Glomerular endothelial cell (primary cell): ENCODE measurements at regions not wholly inside any gene's neighbourhood (a gene's known extent, or its start where the extent isn't known, plus 50 kb on each side); places are given as distances from the start of the nearest gene placed in this dataset.
A peak's percentile ranks its signal among the peaks of the same experiment; 100 is the strongest.
"Not testable (repeated sequence)": the region's sequence is repeated elsewhere in the genome, so short reads cannot be mapped to it uniquely, and the experiment has no call there.

Source experiments
- DNase-seq: peaks from one replicate; pipeline ENCODE4 v3.0.0-alpha.2; 2011; ENCODE audit warnings: low read depth, low spot score; ENCODE audit errors: extremely low read depth

DNA sequence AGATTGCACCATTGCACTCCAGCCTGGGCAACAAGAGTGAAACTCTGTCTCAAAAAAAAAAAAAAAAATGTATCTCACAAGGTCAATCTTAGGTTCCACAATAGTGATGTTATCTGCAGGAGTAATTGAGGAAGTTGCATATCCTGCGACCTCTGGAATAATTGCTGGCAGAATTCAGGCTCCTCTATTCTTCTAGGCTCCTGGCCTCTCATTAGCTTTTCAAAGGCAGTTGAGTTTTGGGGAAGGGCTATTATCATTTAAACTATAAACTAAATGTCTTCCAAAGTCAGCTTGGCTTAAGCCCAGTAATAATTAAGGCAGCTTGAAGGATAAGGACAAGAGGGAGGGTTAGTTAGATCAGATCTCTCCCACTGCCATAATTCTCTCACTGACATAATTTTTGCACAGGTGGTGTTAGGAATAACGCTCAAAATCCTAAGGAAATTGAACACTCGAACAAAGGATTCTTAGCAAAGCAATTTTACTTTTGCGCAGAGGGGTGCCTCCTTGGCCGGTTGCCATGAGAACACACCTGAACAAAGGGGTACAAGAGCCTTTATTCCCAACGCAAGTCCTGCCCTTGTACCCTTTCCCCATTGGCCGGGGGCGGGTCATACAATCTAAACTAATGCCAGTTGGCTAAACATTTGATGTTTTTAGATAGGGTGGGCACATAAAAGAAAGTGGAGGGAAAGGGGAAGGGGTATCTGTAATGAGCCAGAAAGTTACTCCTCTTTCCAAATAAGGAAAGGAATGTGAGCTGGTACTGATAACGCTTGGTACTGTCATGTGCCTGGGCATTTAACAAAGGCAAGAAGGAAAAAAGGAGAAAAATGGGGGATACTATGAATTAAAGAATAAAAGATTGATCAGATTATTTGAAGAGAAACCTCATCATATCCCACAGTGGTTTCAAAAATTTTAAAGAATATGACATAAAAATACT lies 106.4 kb upstream of the CCNG1 start:
- no peak for DNase-seq

DNA sequence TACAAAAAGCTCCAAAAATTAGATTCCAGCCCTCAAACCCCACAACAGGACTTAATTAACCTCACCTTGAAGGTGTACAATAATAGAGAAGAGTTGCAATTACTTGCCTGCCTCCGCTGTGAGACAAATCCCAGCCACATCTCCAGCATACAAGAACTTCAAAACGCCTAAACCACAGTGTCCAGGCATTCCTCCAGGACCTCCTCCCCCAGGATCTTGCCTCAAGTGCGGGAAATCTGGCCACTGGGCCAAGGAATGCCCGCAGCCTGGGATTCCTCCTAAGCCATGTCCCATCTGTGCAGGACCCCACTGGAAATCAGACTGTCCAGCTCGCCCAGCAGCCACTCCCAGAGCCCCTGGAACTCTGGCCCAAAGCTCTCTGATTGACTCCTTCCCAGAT lies 101.3 kb upstream of the CCNG1 start:
- DNase-seq, result not testable (repeated sequence)

DNA sequence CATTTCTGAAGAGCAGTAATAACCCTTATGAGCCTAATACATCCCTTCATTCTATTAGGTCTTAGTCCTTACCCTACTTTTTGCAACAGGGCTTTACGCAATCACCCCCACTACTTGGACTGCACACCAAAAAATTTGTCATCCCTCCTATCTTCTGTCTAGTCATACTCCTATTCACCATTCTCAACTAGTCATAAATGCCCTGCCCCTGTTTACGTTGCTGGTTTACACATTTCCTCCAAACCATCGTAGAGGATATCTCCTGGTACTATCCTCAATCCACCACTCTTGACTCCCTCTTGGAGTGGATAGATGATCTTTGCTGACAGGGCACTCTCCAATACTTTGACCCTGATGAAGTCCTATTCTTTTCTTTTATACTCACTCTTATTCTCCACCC lies 98.2 kb upstream of the CCNG1 start:
- no peak for DNase-seq

DNA sequence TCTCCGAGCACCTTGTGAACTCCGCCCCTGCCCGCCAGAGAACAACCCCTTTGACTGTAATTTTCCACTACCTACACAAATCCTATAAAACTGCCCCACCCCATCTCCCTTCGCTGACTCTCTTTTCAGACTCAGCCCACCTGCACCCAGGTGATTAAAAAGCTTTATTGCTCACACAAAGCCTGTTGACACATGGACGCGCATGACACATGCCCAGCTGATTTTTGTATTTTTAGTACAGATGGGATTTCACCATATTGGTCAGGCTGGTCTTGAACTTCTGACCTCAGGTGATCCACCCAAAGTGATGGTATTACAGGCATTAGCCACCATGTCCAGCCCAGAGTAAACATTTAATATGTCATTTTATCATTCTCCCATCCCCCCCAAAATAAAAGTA lies 97.0 kb upstream of the CCNG1 start:
- not testable (repeated sequence) for DNase-seq

DNA sequence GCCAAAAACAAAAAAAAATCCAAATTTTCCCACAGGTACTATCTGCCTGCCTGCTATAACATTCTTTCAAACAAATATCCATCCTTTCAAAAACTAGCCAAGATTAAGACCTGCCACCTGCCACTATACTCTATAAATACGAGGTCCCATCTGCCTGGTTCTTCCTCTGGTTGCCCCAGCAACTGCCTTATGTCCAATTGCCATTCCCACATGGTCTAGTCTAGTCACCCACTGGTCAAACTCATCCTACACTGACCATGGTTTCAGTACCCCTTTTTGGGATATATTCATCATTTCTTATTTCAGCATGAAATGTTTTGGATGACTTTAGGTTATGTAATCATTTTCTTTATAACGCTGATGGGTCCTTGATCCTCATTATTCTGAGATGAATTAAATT lies 95.1 kb upstream of the CCNG1 start:
- DNase-seq, result no peak

- DNase-seq, result no peak
Observed at GRCh38 chr5:163345216-163345615, 92.2 kb upstream of the CCNG1 start.

DNA sequence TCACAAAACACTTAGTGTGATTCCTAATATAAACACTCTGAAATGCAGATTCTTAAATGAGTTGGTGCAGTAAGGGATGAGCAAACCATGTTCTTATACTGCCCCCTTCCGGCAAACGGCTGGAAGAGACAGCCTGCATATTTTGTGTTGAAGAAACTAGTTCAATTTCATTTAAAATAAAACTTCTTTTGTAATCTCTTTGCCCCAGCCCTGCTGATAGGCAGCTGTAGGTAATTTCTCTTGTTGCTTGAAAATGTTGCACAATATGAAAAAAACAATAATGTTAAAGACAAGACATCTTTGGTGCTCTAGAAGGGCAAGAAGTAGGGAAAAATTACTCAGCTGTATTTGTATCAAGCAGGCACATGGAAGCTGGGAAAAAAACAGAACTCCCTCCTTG lies 89.7 kb upstream of the CCNG1 start:
- peak; percentile 22 for DNase-seq

GRCh38 chr5:163350083-163350482 lies 87.3 kb upstream of the CCNG1 start:
- no peak for DNase-seq

- no peak for DNase-seq
Observed at GRCh38 chr5:163352531-163352930, 84.9 kb upstream of the CCNG1 start.

DNA sequence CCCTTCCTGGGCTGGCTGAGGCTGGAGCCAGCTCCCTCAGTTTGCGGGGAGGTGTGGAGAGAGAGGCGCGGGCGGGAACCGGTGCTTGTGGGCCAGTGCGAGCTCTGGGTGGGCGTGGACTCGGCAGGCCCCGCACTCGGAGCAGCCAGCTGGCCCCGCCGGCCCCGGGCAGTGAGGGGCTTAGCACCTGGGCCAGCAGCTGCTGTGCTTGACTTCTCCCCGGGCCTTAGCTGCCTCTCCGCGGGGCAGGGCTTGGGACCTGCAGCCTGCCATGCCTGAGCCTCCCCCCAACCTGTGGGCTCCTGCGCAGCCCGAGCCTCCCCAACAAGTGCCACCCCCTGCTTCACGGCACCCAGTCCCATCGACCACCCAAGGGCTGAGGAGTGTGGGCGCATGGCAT lies 81.6 kb upstream of the CCNG1 start:
- DNase-seq, result not testable (repeated sequence)

DNA sequence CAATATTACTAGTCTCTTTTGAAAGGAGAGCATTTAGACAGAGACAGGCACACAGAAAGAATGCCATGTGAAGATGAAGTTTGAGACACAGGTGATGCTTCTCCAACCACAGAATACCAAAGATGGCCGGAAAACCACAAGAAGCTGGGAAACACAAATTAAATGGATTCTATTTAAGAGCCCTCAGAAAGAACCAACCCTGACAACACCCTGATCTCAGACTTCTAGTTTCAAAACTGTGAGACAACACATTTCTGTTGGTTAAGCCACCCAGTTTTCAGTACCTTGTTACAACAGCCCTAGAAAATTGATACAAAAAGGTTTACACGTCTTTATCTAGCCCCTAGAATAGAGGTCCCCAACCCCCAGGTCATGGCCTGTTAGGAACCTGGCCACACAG lies 79.8 kb upstream of the CCNG1 start:
- no peak for DNase-seq

DNA sequence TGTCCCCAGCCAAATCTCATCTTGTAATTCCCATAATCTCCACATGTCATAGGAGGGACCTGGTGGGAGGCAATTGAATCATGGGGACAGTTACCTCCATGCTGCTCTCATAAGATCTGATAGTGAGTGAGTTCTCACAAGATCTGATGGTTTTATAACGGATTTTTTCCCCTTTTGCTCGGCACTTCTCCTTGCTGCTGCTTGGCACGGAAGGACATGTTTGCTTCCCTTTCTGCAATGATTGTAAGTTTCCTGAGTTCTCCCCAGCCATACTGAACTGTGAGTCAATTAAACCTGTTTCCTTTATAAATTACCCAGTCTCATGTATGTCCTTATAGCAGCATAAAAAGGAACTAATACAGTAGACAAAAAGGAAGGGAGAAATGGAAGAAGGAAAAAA lies 76.7 kb upstream of the CCNG1 start:
- no peak for DNase-seq

DNA sequence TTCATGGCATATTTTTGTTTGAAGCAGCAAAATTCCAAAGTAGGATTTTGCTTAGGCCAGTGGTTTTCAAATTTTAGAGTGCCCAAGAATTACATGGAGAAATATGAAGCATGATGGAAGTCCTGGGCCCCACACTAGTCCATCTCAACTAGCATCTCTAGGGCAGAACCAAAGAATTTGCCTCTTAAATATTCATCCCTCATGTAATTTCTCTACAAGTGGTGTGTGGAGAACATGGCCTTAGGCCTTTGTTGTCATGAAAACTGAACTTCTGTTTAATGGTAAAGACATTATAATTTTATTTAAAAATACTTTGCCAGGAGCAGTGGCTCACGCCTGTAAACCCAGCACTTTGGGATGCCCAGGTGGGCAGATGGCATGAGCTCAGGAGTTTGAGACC lies 75.9 kb upstream of the CCNG1 start:
- no peak for DNase-seq

GRCh38 chr5:163362840-163363371 lies 74.5 kb upstream of the CCNG1 start:
- DNase-seq, result no peak

- DNase-seq, result no peak
Observed at GRCh38 chr5:163363389-163363788, 74.0 kb upstream of the CCNG1 start.

GRCh38 chr5:163366757-163367156 lies 70.6 kb upstream of the CCNG1 start:
- no peak for DNase-seq

DNA sequence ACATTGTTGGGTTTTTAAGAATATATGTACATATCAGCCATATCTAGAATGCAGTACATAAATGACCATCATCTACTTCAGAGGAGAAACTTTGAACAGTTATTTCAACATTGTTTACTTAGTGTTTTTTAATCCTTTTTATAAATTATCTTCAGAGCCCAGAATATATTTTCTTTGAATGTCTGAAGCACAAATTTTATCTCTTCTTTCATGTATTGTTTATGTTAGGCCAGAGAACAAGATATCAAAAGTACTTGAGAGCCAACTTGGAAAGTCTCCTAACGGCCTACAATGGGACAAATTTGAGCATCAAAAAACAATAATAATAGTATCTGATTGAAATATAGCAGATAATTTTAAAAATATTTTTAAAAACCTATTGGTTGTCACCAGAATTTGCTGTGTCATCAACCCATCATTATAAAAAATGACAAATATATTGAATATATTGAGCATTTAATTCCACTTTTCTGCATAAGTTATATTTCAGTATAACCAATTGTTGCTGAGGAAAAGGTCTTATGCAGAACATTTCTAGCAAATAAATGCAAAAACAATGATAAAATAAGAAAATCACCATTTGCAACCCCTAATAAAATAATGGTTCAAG lies 67.5 kb upstream of the CCNG1 start:
- DNase-seq, result no peak

- no peak for DNase-seq
Observed at GRCh38 chr5:163373436-163374084, 63.8 kb upstream of the CCNG1 start.

DNA sequence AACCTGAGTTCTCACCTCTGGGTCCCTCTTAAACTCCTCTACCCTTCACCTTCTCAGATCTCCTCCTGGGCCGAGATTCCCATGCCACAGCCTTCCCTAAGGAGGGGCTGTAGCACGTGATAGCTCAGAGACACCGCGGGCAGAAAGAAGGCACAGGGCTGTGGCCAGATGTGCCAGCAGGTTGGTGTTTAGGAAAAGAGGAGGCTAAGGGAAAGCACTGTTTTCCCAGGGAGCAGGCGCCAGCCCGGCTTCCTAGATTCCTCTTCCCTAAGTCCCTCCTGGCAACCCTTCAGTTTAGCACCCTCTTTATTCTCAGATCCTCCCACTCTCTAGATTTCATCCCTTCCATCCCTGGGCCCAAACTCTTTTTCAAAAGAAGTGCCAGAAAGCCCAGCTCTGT lies 59.4 kb upstream of the CCNG1 start:
- DNase-seq, result no peak

DNA sequence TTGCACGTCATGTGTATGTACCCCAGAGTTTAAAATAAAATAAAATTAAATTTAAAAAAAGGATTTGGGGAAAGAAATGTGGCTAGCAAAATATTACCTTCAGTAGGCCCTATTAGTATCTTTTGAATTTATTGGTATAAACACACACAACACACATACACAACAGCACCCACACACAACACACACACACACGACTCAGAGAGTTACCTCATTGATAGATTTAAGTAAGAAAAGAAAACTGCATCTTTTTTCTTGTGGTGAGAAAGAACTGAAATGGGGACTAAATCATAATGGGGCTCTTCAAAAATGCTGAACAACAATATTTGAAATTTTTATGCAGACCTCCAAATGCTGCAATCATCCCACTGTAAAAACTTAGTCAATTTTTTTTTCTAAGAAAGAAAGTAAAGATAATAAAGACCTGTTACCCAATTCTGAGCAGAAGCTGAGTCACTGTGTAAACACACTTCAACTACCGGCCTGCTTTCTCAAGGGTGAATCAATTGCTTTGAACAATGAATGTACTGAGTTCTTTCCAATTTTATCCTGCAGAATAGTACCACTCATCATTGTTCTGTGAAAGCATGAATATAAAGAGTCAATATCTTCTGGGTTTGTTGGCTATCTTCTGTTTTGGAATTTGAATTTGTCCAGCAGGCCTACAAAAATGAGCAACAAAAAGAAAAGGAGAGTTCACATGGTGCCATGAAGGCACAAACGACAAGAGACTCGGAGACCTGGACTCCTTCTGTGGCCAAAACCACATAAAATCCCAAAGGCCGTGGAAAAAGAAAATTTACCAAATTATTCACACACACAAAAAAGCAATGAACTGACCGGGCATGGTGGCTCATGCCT lies 57.9 kb upstream of the CCNG1 start:
- no peak for DNase-seq

DNA sequence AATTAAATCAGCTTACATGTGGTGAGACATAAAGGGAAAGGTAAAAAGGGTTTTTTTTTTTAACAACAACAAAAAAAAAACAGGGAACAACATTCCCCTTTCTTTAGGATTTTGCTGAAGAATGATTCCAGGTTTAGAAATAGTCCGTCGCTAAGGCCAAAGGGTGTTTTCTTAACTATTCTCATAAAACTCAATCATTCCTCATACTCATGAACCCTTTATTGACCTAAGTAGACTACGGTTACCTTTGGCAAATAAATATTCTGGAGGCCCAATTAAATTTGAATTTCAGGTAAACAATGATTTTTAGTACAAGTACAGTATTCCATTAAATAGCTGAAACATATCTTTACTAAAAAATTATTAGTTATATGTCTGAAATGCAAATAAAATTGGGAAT lies 55.6 kb upstream of the CCNG1 start:
- DNase-seq, result no peak
